Transverse colon (tissue), 4 donors: ENCODE measurements at regions not wholly inside any gene's neighbourhood (a gene's known extent, or its start where the extent isn't known, plus 50 kb on each side); places are given as distances from the start of the nearest gene placed in this dataset.

Experiments used
- CTCF ChIP-seq, 5 experiments: fragments of 200-600 bp in 3 of 5; fragments of 450-650 bp in 2 of 5; sonication (generic) in 3 of 5; IDR thresholded peaks; 1 replicate in 2 of 5; 2 replicates in 3 of 5; pipeline ENCODE4 v1.5.1; 2016 to 2017; ENCODE audit warnings: antibody characterized with exemption in 5 of 5, inconsistent platforms in 3 of 5, mild to moderate bottlenecking in 2 of 5, moderate library complexity in 1 of 5
- EP300 ChIP-seq: sonication (generic); formaldehyde crosslinking; IDR thresholded peaks from one replicate; pipeline ENCODE4 v1.6.1; 2017; ENCODE audit warnings: antibody characterized with exemption, low read depth
- POLR2A ChIP-seq: fragments of 450-650 bp; IDR thresholded peaks from one replicate; pipeline ENCODE4 v1.6.1; 2016; ENCODE audit warnings: antibody characterized with exemption, mild to moderate bottlenecking, moderate library complexity
- POLR2AphosphoS5 ChIP-seq, 3 donors: sonication (generic); formaldehyde crosslinking; IDR thresholded peaks; one replicate each; pipeline ENCODE4 v1.6.1; 2016; ENCODE audit warnings: antibody characterized with exemption in 3 of 3

- TF ChIP-seq EP300 (no peak), POLR2AphosphoS5 (IDR thresholded peaks at IDR 0.05) (no peak), CTCF (IDR thresholded peaks at IDR 0.05) (no peak), POLR2A (no peak)
These were observed 338.0 kb upstream of the KIAA1217 start for GRCh38 chr10:23870651-23871610.
